BLaER1 treated with 17β-estradiol and CSF1 and Interleukin-3, amounts not matched to agents 10 nM and 100 nM (cell line): ENCODE measurements at regions not wholly inside any gene's neighbourhood (a gene's known extent, or its start where the extent isn't known, plus 50 kb on each side); places are given as distances from the start of the nearest gene placed in this dataset.
"Not testable (repeated sequence)": the region's sequence is repeated elsewhere in the genome, so short reads cannot be mapped to it uniquely, and the experiment has no call there.

Experiments
- H3K27ac ChIP-seq, 11 experiments: shearing (Covaris generic); formaldehyde crosslinking; 2 replicates each; pipeline ENCODE4 v1.8.1; 2022
- H3K27me3 ChIP-seq, 11 experiments: shearing (Covaris generic); formaldehyde crosslinking; 2 replicates each; pipeline ENCODE4 v1.8.1; 2022
- H3K36me3 ChIP-seq, 11 experiments: shearing (Covaris generic); formaldehyde crosslinking; 2 replicates each; pipeline ENCODE4 v1.8.1; 2022
- H3K4me1 ChIP-seq, 10 experiments: shearing (Covaris generic); formaldehyde crosslinking; 2 replicates each; pipeline ENCODE4 v1.8.1; 2022
- H3K4me2 ChIP-seq, 11 experiments: shearing (Covaris generic); formaldehyde crosslinking; 2 replicates each; pipeline ENCODE4 v1.8.1; 2022
- H3K4me3 ChIP-seq, 10 experiments: shearing (Covaris generic); formaldehyde crosslinking; 2 replicates each; pipeline ENCODE4 v1.8.1; 2022
- H3K9ac ChIP-seq, 11 experiments: shearing (Covaris generic); formaldehyde crosslinking; 2 replicates each; pipeline ENCODE4 v1.8.1; 2022
- H3K9me3 ChIP-seq, 11 experiments: shearing (Covaris generic); formaldehyde crosslinking; replicated peaks in 1 of 11; 2 replicates each; pipeline ENCODE4 v1.8.1; 2022
- H4K20me1 ChIP-seq, 11 experiments: shearing (Covaris generic); formaldehyde crosslinking; 2 replicates each; pipeline ENCODE4 v1.8.1; 2022
- Cebpa-rat ChIP-seq, 11 experiments: shearing (Covaris generic); IDR thresholded peaks; 2 replicates each; pipeline ENCODE4 v1.8.1; 2022

DNA sequence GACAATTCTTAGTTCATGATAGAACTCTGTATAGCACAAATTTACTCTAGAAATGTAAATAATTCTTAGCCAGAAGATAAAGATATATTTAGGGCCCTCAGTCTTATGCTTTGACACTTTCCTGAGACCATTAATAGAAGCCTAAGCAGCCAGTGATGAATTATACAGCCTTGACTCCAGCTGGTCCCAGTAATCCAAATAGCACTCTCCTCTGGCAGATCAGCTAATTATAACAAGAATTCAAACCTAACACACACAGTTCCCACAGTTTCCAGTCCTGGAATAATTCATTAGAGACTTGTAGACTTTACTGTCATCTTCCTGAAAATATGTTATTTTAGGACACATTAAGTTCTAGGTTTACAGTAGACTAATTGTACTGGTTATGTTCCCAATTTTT lies 50.4 kb downstream of the SHOC1 start:
- Histone ChIP-seq H3K4me3 (no peak overlapping the region), H3K9me3 (peaks cover 0 to 11% (median under 1%) of the 10 kb centered on the region in 11 experiments; a peak in 12 of 22 replicates), H4K20me1 (no peaks in the 10 kb centered on the region), H3K27me3 (no peaks in the 10 kb centered on the region), H3K9ac (no peak overlapping the region), H3K36me3 (peaks cover 0 to 14% (median 0%) of the 10 kb centered on the region in 11 experiments; a peak in 6 of 22 replicates), H3K4me2 (no peak overlapping the region), H3K27ac (no peak overlapping the region), H3K4me1 (peaks cover 0 to 13% (median 0%) of the 10 kb centered on the region in 10 experiments; a peak in 5 of 20 replicates)
- no peak for TF ChIP-seq Cebpa-rat (IDR thresholded peaks at IDR 0.05)

DNA sequence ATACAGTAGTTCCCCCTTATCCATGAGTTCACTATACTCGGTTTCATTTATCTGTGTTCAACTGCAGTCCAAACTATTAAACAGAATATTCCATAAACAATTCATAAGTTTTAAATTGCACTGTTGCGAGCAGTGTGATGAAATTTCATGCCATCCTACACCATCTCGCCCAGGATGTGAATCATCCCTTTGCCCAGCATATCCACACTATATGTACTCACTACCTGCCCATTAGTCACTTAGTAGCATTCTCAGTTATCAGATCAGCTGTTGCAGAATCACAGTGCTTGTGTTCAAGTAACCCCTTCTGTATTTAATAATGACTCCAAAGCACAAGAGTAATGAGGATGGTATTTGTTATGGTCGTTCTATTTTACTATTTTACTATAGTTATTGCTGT lies 51.5 kb downstream of the SHOC1 start:
- no peak for TF ChIP-seq Cebpa-rat (IDR thresholded peaks at IDR 0.05)
- H3K4me3 ChIP-seq: no peak overlapping the region
- no peak overlapping the region for H3K27ac ChIP-seq
- H4K20me1 ChIP-seq: no peaks in the 10 kb centered on the region
- peaks cover 0 to 13% (median 0%) of the 10 kb centered on the region in 10 experiments; a peak in 5 of 20 replicates for H3K4me1 ChIP-seq
- no peaks in the 10 kb centered on the region for H3K27me3 ChIP-seq
- peaks cover 0 to 12% (median 0%) of the 10 kb centered on the region in 11 experiments; a peak in 5 of 22 replicates for H3K36me3 ChIP-seq
- H3K9me3 ChIP-seq: peaks cover 0 to 10% (median 0%) of the 10 kb centered on the region in 11 experiments; a peak in 5 of 22 replicates
- no peak overlapping the region for H3K9ac ChIP-seq
- H3K4me2 ChIP-seq: peak overlapping the region in 2 of 11 experiments; percentile 15 to 26; a peak in 1 of 22 replicates

DNA sequence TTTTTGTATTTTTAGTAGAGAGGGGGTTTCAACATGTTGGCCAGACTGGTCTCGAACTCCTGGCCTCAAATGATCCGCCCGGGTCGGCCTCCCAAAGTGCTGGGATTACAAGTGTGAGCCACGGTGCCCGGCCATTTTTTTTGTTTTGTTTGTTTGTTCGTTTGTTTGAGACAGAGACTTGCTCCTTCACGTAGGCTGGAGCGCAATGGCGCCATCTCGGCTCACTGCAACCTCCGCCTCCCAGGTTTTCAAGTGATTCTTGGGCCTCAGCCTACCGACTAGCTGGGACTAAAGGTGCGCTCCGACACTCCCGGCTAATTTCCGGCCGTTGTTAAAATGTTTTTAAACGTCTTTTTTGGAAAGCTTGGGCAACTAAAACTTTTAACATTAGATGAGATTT lies 54.0 kb downstream of the SHOC1 start:
- Histone ChIP-seq H3K9ac (no peak overlapping the region), H3K9me3 (peaks cover 6 to 24% (median 14%) of the 10 kb centered on the region in 11 experiments; a peak in 21 of 22 replicates), H3K36me3 (peaks cover 0 to 16% (median 6%) of the 10 kb centered on the region in 11 experiments; a peak in 5 of 22 replicates), H3K4me3 (no peak overlapping the region), H3K27ac (no peak overlapping the region), H4K20me1 (no peaks in the 10 kb centered on the region), H3K27me3 (no peaks in the 10 kb centered on the region), H3K4me2 (no peak overlapping the region), H3K4me1 (peaks cover 0 to 13% (median 0%) of the 10 kb centered on the region in 10 experiments; a peak in 5 of 20 replicates)
- TF ChIP-seq Cebpa-rat (IDR thresholded peaks at IDR 0.05): no peak

DNA sequence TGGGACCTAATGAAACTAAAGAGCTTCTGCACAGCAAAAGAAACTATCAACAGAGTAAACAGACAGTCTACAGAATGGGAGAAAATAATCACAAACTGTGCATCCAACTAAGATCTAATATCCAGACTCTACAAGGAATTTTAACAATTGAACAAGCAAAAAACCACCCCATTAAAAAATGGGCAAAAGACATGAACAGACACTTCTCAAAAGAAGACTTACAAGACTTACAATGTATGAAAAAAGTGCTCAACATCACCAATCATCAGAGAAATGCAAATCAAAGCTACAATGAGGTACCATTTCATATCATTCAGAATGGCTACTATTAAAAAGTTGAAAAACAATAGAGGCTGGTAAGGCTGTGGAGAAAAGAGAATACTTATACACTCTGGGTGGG lies 58.0 kb downstream of the SHOC1 start:
- Histone ChIP-seq H3K9me3 (peaks cover 16 to 34% (median 29%) of the 10 kb centered on the region in 11 experiments; a peak in 21 of 22 replicates), H3K9ac (no peak overlapping the region)
- no peak for TF ChIP-seq Cebpa-rat (IDR thresholded peaks at IDR 0.05)

DNA sequence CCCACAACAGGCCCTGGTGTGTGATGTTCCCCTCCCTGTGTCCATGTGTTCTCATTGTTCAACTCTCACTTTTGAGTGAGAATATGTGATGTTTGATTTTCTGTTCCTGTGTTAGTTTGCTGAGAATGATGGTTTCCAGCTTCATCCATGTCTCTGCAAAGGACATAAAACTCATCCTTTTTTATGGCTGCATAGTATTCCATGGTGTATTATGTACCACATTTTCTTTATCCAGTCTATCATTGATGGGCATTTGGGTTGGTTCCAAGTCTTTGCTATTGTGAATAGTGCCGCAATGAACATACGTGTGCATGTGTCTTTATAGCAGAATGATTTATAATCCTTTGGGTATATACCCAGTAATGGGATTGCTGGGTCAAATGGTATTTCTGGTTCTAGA lies 59.4 kb downstream of the SHOC1 start:
- not testable (repeated sequence) for H3K9ac ChIP-seq, H3K4me2 ChIP-seq, H3K4me1 ChIP-seq, H3K27ac ChIP-seq, H3K4me3 ChIP-seq, H3K27me3 ChIP-seq, H4K20me1 ChIP-seq
- Histone ChIP-seq H3K36me3 (peaks cover 1 to 34% (median 11%) of the 10 kb centered on the region in 11 experiments; a peak in 14 of 22 replicates), H3K9me3 (peaks cover 27 to 43% (median 36%) of the 10 kb centered on the region in 11 experiments)

More for the DNA sequence above, 58.0 kb downstream of the SHOC1 start:
- Histone ChIP-seq H3K27me3 (no peaks in the 10 kb centered on the region), H3K4me3 (no peak overlapping the region), H3K36me3 (peaks cover 0 to 32% (median 6%) of the 10 kb centered on the region in 11 experiments; a peak in 5 of 22 replicates), H4K20me1 (no peaks in the 10 kb centered on the region), H3K4me1 (no peaks in the 10 kb centered on the region), H3K4me2 (no peak overlapping the region), H3K27ac (no peak overlapping the region)

DNA sequence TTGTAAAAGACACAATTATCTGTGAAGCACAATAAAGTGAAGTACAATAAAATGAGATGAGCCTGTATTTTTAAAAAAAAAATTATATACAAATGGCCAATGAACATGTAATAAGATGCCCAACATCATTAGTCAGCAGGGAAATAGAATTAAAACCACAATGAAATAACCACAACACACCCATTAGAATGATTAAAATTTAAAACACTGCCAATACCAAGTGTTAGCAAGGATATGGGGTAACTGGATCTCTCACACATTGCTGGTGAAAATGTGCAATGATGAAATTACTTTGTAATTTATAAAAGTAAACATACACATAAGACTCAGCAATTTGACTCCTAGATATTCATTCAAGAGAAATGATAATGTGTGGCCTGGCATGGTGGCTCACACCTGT lies 62.8 kb downstream of the SHOC1 start:
- Histone ChIP-seq H3K27me3 (no peaks in the 10 kb centered on the region), H3K9me3 (peaks cover 41 to 57% (median 49%) of the 10 kb centered on the region in 11 experiments), H3K4me3 (no peak overlapping the region), H3K36me3 (peaks cover 18 to 58% (median 27%) of the 10 kb centered on the region in 11 experiments; a peak in 20 of 22 replicates), H3K9ac (no peak overlapping the region), H4K20me1 (no peaks in the 10 kb centered on the region), H3K27ac (no peak overlapping the region), H3K4me2 (no peak overlapping the region), H3K4me1 (no peaks in the 10 kb centered on the region)
- no peak for TF ChIP-seq Cebpa-rat (IDR thresholded peaks at IDR 0.05)

DNA sequence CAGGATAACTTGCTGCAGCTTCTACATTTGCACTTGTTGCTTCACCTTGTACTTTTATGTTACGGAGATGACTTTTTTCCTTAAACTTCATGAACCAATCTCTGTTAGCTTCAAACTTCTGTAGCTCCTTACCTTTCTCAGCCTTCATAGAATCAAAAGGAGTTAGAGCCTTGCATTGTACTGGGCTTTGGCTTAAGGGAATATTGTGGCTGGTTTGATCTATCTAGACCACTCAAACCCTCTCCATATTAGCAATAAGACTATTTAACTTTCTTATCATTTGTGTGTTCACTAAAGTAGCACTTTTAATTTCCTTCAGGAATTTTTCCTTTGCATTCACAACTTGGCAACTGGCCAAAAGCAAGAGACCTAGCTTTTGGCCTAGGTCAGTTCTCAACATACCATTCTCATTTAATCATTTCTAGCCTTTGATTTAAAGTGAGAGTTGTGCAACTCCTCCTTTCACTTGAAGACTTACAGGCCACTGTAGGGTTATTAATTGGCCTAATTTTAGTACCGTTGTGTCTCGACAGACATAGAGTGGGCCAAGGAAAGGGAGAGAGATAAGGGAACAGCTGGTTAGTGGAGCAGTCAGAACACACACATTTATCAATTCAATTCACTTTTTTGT lies 63.7 kb downstream of the SHOC1 start:
- peaks cover 37 to 48% (median 41%) of the 10 kb centered on the region in 11 experiments for H3K9me3 ChIP-seq
- H3K4me3 ChIP-seq: no peak overlapping the region
- no peak for TF ChIP-seq Cebpa-rat (IDR thresholded peaks at IDR 0.05)
- H3K27ac ChIP-seq: no peak overlapping the region
- H3K36me3 ChIP-seq: peaks cover 17 to 61% (median 27%) of the 10 kb centered on the region in 11 experiments; a peak in 20 of 22 replicates
- H3K4me2 ChIP-seq: no peak overlapping the region
- H3K4me1 ChIP-seq: no peaks in the 10 kb centered on the region
- no peaks in the 10 kb centered on the region for H3K27me3 ChIP-seq
- H4K20me1 ChIP-seq: no peaks in the 10 kb centered on the region
- H3K9ac ChIP-seq: no peak overlapping the region

DNA sequence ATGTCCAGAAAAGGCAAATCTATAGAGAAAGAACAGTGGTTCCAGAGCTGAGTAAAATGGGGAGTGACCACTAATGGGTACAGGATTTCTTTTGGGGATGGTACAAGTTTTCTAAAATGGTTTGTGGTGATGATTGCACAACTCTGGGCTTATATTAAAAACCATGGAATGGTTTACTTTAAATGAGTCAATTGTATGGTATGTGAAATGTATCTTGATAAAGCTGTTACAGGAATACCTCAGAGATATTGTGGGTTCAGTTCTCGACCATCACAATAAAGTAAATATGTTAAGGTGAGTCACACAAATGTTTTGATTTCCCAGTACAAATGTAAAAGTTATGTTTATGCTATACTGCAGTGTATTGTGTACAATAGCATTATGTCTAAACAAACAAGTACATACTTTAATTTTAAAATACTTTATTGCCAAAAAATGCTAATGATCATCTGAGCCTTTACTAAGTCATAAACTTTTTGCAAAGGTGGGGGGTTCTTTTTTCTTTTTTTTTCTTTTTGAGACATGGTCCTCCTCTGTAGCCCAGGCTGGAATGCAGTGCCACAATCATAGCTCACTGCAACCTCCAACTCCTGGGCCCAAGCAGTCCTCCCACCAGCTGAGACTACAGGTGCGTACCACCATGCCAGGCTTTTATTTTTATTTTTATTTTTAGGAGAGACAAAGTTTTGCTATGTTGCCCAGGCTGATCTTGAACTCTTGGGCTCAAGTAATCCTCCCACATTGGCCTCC lies 65.9 kb downstream of the SHOC1 start:
- Histone ChIP-seq H4K20me1 (no peaks in the 10 kb centered on the region), H3K4me3 (no peak overlapping the region), H3K4me2 (no peak overlapping the region), H3K4me1 (no peaks in the 10 kb centered on the region), H3K27ac (no peak overlapping the region), H3K27me3 (no peaks in the 10 kb centered on the region), H3K9me3 (peaks cover 25 to 35% (median 28%) of the 10 kb centered on the region in 11 experiments), H3K36me3 (peaks cover 13 to 43% (median 23%) of the 10 kb centered on the region in 11 experiments; a peak in 20 of 22 replicates), H3K9ac (no peak overlapping the region)
- 0 out of 22 replicates have a peak, but pooled peaks of 1 of the 11 experiments have one; percentile 32 for TF ChIP-seq Cebpa-rat (IDR thresholded peaks at IDR 0.05)

DNA sequence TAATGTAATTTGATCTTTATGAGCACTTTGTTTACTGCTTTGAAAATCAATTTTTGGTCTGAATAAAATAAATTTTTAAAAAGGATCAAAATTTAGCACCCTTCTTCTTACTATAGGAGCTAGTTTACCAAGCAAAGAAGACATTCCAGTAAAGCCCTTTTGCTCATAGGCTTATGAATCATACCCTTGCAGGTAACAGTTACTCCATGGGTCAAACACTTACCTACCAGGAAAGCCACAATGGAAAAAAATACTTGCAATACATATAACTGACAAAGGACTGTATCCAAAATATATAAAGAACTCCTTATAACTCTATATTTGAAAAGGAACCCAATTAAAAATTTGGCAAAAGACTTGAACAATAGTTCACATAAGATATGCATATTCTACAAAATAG lies 66.6 kb downstream of the SHOC1 start:
- Histone ChIP-seq H3K36me3 (peaks cover 13 to 43% (median 23%) of the 10 kb centered on the region in 11 experiments; a peak in 20 of 22 replicates), H3K27me3 (no peaks in the 10 kb centered on the region), H4K20me1 (no peaks in the 10 kb centered on the region), H3K9ac (no peak overlapping the region), H3K4me2 (no peak overlapping the region), H3K4me3 (no peak overlapping the region), H3K4me1 (no peaks in the 10 kb centered on the region), H3K27ac (no peak overlapping the region), H3K9me3 (peaks cover 25 to 35% (median 28%) of the 10 kb centered on the region in 11 experiments)
- no peak for TF ChIP-seq Cebpa-rat (IDR thresholded peaks at IDR 0.05)
